Mucosa of descending colon (tissue), 3 donors: ENCODE measurements at regions not wholly inside any gene's neighbourhood (a gene's known extent, or its start where the extent isn't known, plus 50 kb on each side); places are given as distances from the start of the nearest gene placed in this dataset.

Experiments
- ATAC-seq: fragments of 200-7000 bp; cut with Tn5 transposase; one replicate; pipeline ENCODE4 v1.9.1; 2020; ENCODE audit warnings: mild to moderate bottlenecking, moderate library complexity
- DNase-seq, 3 donors: peaks; one replicate each; pipeline ENCODE4 v3.0.0-alpha.2; 2020
- H3K36me3 ChIP-seq: fragments of 200-600 bp; one replicate; pipeline ENCODE4 v1.8.0; 2021; ENCODE audit warnings: low read depth, mild to moderate bottlenecking
- H3K4me1 ChIP-seq: fragments of 200-600 bp; one replicate; pipeline ENCODE4 v1.8.0; 2021; ENCODE audit warnings: low read depth, mild to moderate bottlenecking
- H3K4me3 ChIP-seq: fragments of 200-600 bp; one replicate; pipeline ENCODE4 v1.8.0; 2021; ENCODE audit warnings: mild to moderate bottlenecking
- H3K9me3 ChIP-seq: fragments of 200-600 bp; one replicate; pipeline ENCODE4 v1.8.0; 2021; ENCODE audit warnings: mild to moderate bottlenecking
- intact Hi-C, 2 donors: fragments of 100-400 bp; cut with DNase I in 1 of 2; cut with micrococcal nuclease in 1 of 2; formaldehyde crosslinking; loops; one replicate each; pipeline versions ENCODE4 v1.11.0 to v1.11.1; 2022; cut with DNase I, micrococcal nuclease
- TF ChIP-seq, protein P1 (sequence below): fragments of 200-600 bp; IDR thresholded peaks from one replicate; pipeline ENCODE4 v1.8.0; 2022; ENCODE audit warnings: antibody characterized with exemption, mild to moderate bottlenecking
- donor health status: DM: no; HTN: no; CAD: no; lungs with moderate emphysema.
- donor health status: DM: no; HTN: no; CAD: no.
- donor health status: DM: no; HTN: yes; CAD: no.

DNA sequence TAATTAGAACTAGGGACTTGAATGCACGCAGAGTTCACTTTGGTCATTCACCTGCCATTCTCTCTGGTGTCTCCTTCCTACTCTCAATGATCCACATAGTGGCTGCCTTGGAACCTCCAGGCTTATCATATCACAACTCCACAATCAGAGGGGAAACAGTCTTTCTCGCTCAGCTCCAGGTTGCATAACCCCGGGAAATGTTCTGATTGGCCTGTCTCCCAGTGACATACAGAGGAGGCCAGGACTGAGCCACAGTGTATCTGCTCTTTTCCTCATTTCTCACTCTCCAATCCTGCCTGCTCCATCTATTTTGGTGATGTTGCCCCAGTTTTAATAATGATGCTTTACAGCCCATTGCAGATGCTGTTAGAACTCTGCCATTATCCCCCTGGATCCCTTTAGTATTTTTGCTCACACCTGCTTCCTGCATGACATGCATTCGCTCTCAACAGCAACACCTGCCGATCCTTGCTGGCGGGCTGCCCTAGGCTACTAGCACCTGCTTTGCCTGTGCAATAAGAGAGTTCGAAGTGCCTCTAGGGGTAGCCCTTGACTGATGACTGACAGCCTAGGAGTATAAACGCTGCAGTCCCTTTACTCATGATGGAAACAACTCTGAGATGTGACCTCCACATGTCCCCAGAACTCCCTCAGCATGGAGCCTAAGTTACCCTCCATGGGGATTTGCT, 211.3 kb upstream of the RPS6KA3 start:
- ATAC-seq (peak; percentile 85), DNase-seq (peak; percentile 71 to 87 (median 77))
- TF ChIP-seq, protein P1, sequence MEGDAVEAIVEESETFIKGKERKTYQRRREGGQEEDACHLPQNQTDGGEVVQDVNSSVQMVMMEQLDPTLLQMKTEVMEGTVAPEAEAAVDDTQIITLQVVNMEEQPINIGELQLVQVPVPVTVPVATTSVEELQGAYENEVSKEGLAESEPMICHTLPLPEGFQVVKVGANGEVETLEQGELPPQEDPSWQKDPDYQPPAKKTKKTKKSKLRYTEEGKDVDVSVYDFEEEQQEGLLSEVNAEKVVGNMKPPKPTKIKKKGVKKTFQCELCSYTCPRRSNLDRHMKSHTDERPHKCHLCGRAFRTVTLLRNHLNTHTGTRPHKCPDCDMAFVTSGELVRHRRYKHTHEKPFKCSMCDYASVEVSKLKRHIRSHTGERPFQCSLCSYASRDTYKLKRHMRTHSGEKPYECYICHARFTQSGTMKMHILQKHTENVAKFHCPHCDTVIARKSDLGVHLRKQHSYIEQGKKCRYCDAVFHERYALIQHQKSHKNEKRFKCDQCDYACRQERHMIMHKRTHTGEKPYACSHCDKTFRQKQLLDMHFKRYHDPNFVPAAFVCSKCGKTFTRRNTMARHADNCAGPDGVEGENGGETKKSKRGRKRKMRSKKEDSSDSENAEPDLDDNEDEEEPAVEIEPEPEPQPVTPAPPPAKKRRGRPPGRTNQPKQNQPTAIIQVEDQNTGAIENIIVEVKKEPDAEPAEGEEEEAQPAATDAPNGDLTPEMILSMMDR = no peak
- H3K9me3 ChIP-seq = no peaks in the 10 kb centered on the region
- no peaks in the 10 kb centered on the region for H3K36me3 ChIP-seq
- H3K4me1 ChIP-seq = peaks cover 3% of the 10 kb centered on the region
- no peak overlapping the region for H3K4me3 ChIP-seq
- intact Hi-C loops = no loop called here

DNA sequence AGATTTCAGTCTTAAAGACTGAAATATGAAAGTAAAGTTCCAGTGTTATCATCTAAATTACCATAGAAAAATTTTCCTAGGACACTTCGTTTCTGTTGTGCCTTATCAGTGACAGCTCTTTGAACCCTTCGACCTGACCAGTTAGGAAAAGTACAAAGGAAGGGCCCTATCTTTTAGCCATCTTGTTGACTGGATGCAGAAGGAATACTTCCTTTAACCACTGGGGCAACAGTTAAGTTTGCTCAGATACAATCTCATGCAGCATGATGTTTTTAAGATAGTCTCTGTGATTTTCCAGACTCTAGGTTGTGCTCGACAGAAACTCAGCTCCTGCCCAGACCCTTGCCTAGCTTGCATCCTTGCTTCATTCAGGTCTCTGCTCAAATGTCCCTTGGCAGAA, 210.5 kb upstream of the RPS6KA3 start:
- Histone ChIP-seq H3K9me3 (no peaks in the 10 kb centered on the region), H3K4me1 (peaks cover 3% of the 10 kb centered on the region), H3K4me3 (no peak overlapping the region), H3K36me3 (no peaks in the 10 kb centered on the region)
- TF ChIP-seq, protein P1 = no peak
- intact Hi-C loops = no loop called here
- no peak for ATAC-seq
- DNase-seq = no peak

DNA sequence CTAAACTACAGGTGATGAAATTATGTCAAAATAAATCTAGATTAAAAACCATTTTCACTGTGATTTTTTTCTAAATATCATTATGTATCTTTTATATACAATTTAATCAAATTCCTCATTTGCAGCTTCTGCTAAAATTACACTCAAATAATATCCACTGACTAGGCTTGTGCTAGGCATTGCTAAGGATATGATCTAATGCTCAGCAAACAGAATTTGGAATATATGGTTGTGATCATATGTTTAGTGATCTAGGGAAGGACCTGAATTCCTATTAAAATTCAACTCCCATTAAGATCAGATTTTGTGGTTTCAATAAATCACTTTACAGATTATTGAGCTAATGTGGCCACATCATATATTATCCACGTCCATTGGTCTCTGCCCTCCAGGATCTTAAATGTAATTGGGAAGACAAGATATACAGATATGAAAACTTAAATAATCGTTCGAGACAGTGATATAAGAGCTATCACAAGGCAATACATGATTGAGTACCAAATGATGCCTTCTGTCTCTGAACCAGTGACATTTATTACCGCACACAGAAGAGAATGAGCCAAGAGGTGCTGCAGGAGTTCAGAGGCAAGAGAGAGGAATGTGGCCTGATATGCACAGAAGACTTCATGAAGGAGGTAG, 206.0 kb upstream of the RPS6KA3 start:
- TF ChIP-seq, protein P1 = no peak
- Histone ChIP-seq H3K4me1 (peaks cover 1% of the 10 kb centered on the region), H3K36me3 (no peaks in the 10 kb centered on the region), H3K4me3 (no peak overlapping the region), H3K9me3 (no peaks in the 10 kb centered on the region)
- intact Hi-C loops = no loop called here
- ATAC-seq (no peak), DNase-seq (no peak)

DNA sequence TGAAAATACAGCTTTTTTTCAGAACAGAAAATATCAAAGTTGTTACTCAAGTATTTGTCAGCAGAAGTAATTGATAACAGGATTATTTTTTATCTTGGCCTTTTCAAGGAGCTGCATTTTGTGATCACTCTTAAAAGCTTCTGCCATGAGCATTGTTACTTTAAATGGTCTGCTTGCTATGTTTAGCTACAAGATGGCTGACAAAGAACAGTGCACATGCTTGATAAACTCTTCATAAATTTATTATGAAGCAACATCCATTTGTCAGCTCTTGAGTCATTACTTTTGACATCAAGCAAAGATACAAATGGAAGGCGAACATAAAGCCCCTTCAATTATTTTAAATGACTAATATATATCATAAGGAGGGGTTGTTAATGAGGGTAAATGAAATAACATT, 205.4 kb upstream of the RPS6KA3 start:
- TF ChIP-seq, protein P1 = no peak
- Histone ChIP-seq H3K4me3 (no peak overlapping the region), H3K36me3 (no peaks in the 10 kb centered on the region), H3K4me1 (no peaks in the 10 kb centered on the region), H3K9me3 (no peaks in the 10 kb centered on the region)
- intact Hi-C loops = no loop called here
- no peak for DNase-seq
- no peak for ATAC-seq

DNA sequence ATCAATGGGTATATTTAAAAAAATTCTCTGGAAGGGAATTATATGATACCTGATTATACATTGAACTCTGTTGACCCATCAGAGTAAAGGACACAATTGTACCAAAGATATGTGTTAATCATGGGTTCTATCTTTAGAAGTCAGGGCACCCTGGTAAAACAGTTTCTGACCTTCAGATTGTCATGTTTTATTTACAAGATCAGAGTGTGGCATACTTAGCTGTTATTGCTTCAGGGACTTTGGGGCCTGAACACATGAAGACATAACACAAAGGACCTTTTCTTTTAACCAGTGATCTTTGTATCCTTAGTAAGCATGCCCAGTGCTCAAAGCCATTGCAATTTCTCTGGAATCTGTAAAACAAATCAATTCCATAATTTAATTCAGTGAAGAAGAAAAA, 204.8 kb upstream of the RPS6KA3 start:
- H3K9me3 ChIP-seq = no peaks in the 10 kb centered on the region
- no peak overlapping the region for H3K4me3 ChIP-seq
- TF ChIP-seq, protein P1 = no peak
- H3K36me3 ChIP-seq = no peaks in the 10 kb centered on the region
- no peak for DNase-seq
- intact Hi-C loops = no loop called here
- ATAC-seq = peak; percentile 21
- H3K4me1 ChIP-seq = no peaks in the 10 kb centered on the region
